ENCODE measurements at regions not wholly inside any gene's neighbourhood (a gene's known extent, or its start where the extent isn't known, plus 50 kb on each side); places are given as distances from the start of the nearest gene placed in this dataset.
"Not testable (repeated sequence)": the region's sequence is repeated elsewhere in the genome, so short reads cannot be mapped to it uniquely, and the experiment has no call there.

GRCh38 chr2:6164986-6165747, 473.0 kb downstream of the SOX11 start:
- Mint-ChIP-seq H3K27ac (no peak overlapping the region), H3K27me3 (no peaks in the 10 kb centered on the region), H3K36me3 (no peaks in the 10 kb centered on the region), H3K9me3 (peaks cover 5% of the 10 kb centered on the region), H3K4me1 (no peaks in the 10 kb centered on the region), H3K4me3 (no peak overlapping the region)

- Mint-ChIP-seq H3K27ac (no peak overlapping the region), H3K4me3 (no peak overlapping the region), H3K4me1 (no peaks in the 10 kb centered on the region), H3K9me3 (peaks cover 5% of the 10 kb centered on the region), H3K27me3 (no peaks in the 10 kb centered on the region), H3K36me3 (no peaks in the 10 kb centered on the region)
These were observed 475.5 kb downstream of the SOX11 start for GRCh38 chr2:6167592-6168138.

- peaks cover 5% of the 10 kb centered on the region for H3K9me3 Mint-ChIP-seq
- no peaks in the 10 kb centered on the region for H3K27me3 Mint-ChIP-seq
- H3K27ac Mint-ChIP-seq = no peak overlapping the region
- no peaks in the 10 kb centered on the region for H3K36me3 Mint-ChIP-seq
- H3K4me1 Mint-ChIP-seq = no peaks in the 10 kb centered on the region
- no peak overlapping the region for H3K4me3 Mint-ChIP-seq
These were observed 476.3 kb downstream of the SOX11 start for GRCh38 chr2:6168485-6168884.

GRCh38 chr2:6171294-6171693, 479.1 kb downstream of the SOX11 start:
- Mint-ChIP-seq H3K27me3 (no peaks in the 10 kb centered on the region), H3K4me3 (no peak overlapping the region), H3K36me3 (no peaks in the 10 kb centered on the region), H3K9me3 (peaks cover 13% of the 10 kb centered on the region), H3K4me1 (no peaks in the 10 kb centered on the region), H3K27ac (no peak overlapping the region)

- H3K9me3 Mint-ChIP-seq = peaks cover 22% of the 10 kb centered on the region
- no peaks in the 10 kb centered on the region for H3K36me3 Mint-ChIP-seq
- H3K27me3 Mint-ChIP-seq = peaks cover 6% of the 10 kb centered on the region
- no peak overlapping the region for H3K27ac Mint-ChIP-seq
- H3K4me3 Mint-ChIP-seq = no peak overlapping the region
- no peaks in the 10 kb centered on the region for H3K4me1 Mint-ChIP-seq
These were observed 485.6 kb downstream of the SOX11 start for GRCh38 chr2:6177811-6178210.

GRCh38 chr2:6181525-6181924, 489.3 kb downstream of the SOX11 start:
- H3K9me3 Mint-ChIP-seq = peaks cover 15% of the 10 kb centered on the region
- no peak overlapping the region for H3K27ac Mint-ChIP-seq
- no peaks in the 10 kb centered on the region for H3K36me3 Mint-ChIP-seq
- H3K27me3 Mint-ChIP-seq = peaks cover 8% of the 10 kb centered on the region
- H3K4me3 Mint-ChIP-seq = no peak overlapping the region
- H3K4me1 Mint-ChIP-seq = no peaks in the 10 kb centered on the region

GRCh38 chr2:6181926-6182325, 489.7 kb downstream of the SOX11 start:
- Mint-ChIP-seq H3K4me3 (no peak overlapping the region), H3K4me1 (no peaks in the 10 kb centered on the region), H3K27ac (no peak overlapping the region), H3K36me3 (no peaks in the 10 kb centered on the region), H3K27me3 (peaks cover 8% of the 10 kb centered on the region), H3K9me3 (peaks cover 15% of the 10 kb centered on the region)

- H3K36me3 Mint-ChIP-seq = no peaks in the 10 kb centered on the region
These were observed 491.0 kb downstream of the SOX11 start for GRCh38 chr2:6183226-6183625.

GRCh38 chr2:6184532-6185292, 492.5 kb downstream of the SOX11 start:
- Mint-ChIP-seq H3K36me3 (no peaks in the 10 kb centered on the region), H3K27ac (no peak overlapping the region), H3K27me3 (peaks cover 3% of the 10 kb centered on the region), H3K4me1 (no peaks in the 10 kb centered on the region), H3K4me3 (no peak overlapping the region), H3K9me3 (peaks cover 9% of the 10 kb centered on the region)

More at GRCh38 chr2:6183226-6183625, 491.0 kb downstream of the SOX11 start:
- Mint-ChIP-seq H3K27me3 (peaks cover 5% of the 10 kb centered on the region), H3K9me3 (peaks cover 11% of the 10 kb centered on the region), H3K4me3 (no peak overlapping the region), H3K4me1 (no peaks in the 10 kb centered on the region), H3K27ac (no peak overlapping the region)

- no peak overlapping the region for H3K4me3 Mint-ChIP-seq
- H3K36me3 Mint-ChIP-seq = no peaks in the 10 kb centered on the region
- H3K27ac Mint-ChIP-seq = no peak overlapping the region
- no peaks in the 10 kb centered on the region for H3K4me1 Mint-ChIP-seq
- H3K27me3 Mint-ChIP-seq = peaks cover 2% of the 10 kb centered on the region
- H3K9me3 Mint-ChIP-seq = peaks cover 10% of the 10 kb centered on the region
These were observed 494.4 kb downstream of the SOX11 start for GRCh38 chr2:6186332-6187151.

- peaks cover 11% of the 10 kb centered on the region for H3K9me3 Mint-ChIP-seq
- H3K27ac Mint-ChIP-seq = no peak overlapping the region
- H3K4me3 Mint-ChIP-seq = no peak overlapping the region
- no peaks in the 10 kb centered on the region for H3K27me3 Mint-ChIP-seq
- H3K36me3 Mint-ChIP-seq = no peaks in the 10 kb centered on the region
- no peaks in the 10 kb centered on the region for H3K4me1 Mint-ChIP-seq
These were observed 504.3 kb downstream of the SOX11 start for GRCh38 chr2:6196449-6196848.

GRCh38 chr2:6198370-6198919, 506.3 kb downstream of the SOX11 start:
- H3K36me3 Mint-ChIP-seq, H3K4me3 Mint-ChIP-seq, H3K27ac Mint-ChIP-seq, H3K4me1 Mint-ChIP-seq, H3K27me3 Mint-ChIP-seq: not testable (repeated sequence)
- peaks cover 11% of the 10 kb centered on the region for H3K9me3 Mint-ChIP-seq

- H3K27ac Mint-ChIP-seq = no peak overlapping the region
- H3K4me1 Mint-ChIP-seq = no peaks in the 10 kb centered on the region
- no peaks in the 10 kb centered on the region for H3K27me3 Mint-ChIP-seq
- H3K9me3 Mint-ChIP-seq = peaks cover 11% of the 10 kb centered on the region
- H3K4me3 Mint-ChIP-seq = no peak overlapping the region
- no peaks in the 10 kb centered on the region for H3K36me3 Mint-ChIP-seq
These were observed 510.6 kb downstream of the SOX11 start for GRCh38 chr2:6202756-6203155.

- no peaks in the 10 kb centered on the region for H3K36me3 Mint-ChIP-seq
- no peak overlapping the region for H3K4me3 Mint-ChIP-seq
- H3K27me3 Mint-ChIP-seq = no peaks in the 10 kb centered on the region
- no peaks in the 10 kb centered on the region for H3K4me1 Mint-ChIP-seq
- H3K9me3 Mint-ChIP-seq = peaks cover 11% of the 10 kb centered on the region
- no peak overlapping the region for H3K27ac Mint-ChIP-seq
These were observed 511.2 kb downstream of the SOX11 start for GRCh38 chr2:6203291-6203959.

- Mint-ChIP-seq H3K9me3 (peaks cover 5% of the 10 kb centered on the region), H3K27ac (no peak overlapping the region), H3K4me1 (no peaks in the 10 kb centered on the region), H3K27me3 (no peaks in the 10 kb centered on the region), H3K36me3 (peaks cover 2% of the 10 kb centered on the region), H3K4me3 (no peak overlapping the region)
These were observed 514.7 kb downstream of the SOX11 start for GRCh38 chr2:6206882-6207281.
